K562 (cell line): ENCODE measurements at regions not wholly inside any gene's neighbourhood (a gene's known extent, or its start where the extent isn't known, plus 50 kb on each side); places are given as distances from the start of the nearest gene placed in this dataset.

ENCODE experiments used
- ATAC-seq: fragments of 200-7000 bp; cut with Tn5 transposase; 3 replicates; pipeline ENCODE4 v1.9.1; 2020; ENCODE audit warnings: moderate library complexity
- BruUV-seq: library from RNA; stranded (reverse); fragments of 400-500 nt; replicated peaks from 2 replicates; lab custom pipeline; 2021; lab: Mats Ljungman, UMichigan
- CTCF ChIA-PET: fragments of 300-600 bp; formaldehyde crosslinking; extraction: SDS; loops from one replicate; lab custom pipeline; 2021; ENCODE audit warnings: low intra/inter-chr PET ratio; lab: Yijun Ruan, JAX
- POLR2A ChIA-PET: fragments of 300-600, 350-650 bp; sonication (Branson Sonifier 250); formaldehyde crosslinking; extraction: SDS; loops from one replicate; lab custom pipeline; 2021; ENCODE audit warnings: antibody characterized with exemption, inconsistent platforms; lab: Yijun Ruan, JAX
- DNase-seq, 4 experiments: peaks; one replicate each; pipeline versions ENCODE4 v3.0.0 to v3.0.0-alpha.2; 2011 to 2018; ENCODE audit warnings: low spot score in 3 of 4, mixed read lengths in 3 of 4; ENCODE audit errors: extremely low read depth in 1 of 4
- FAIRE-seq: peaks from 2 replicates; lab custom pipeline; 2011; peaks lifted over from hg19 to GRCh38; lab: Jason Lieb, UNC
- H2AFZ ChIP-seq: 2 replicates; pipeline ENCODE4 v1.6.0; 2011; ENCODE audit warnings: low read depth, low read length, control low read depth, inconsistent platforms
- H3K27ac ChIP-seq: fragments of 200-600 bp; 3 replicates; pipeline ENCODE4 v1.8.0; 2011; ENCODE audit warnings: low read depth, mild to moderate bottlenecking, control low read depth, inconsistent platforms, low read length, moderate library complexity, mixed read lengths; ENCODE audit errors: extremely low read depth
- H3K27me3 ChIP-seq, 2 experiments: fragments of 300-600 bp in 1 of 2; 2 replicates in 1 of 2; 3 replicates in 1 of 2; pipeline versions ENCODE4 v1.6.0 to v1.8.0; 2011; ENCODE audit warnings: inconsistent platforms in 2 of 2, low read length in 2 of 2, mild to moderate bottlenecking in 1 of 2, mixed read lengths in 1 of 2, moderate library complexity in 1 of 2; ENCODE audit not compliant: control insufficient read depth in 2 of 2, insufficient read depth in 2 of 2
- H3K36me3 ChIP-seq: fragments of 300-600 bp; 3 replicates; pipeline ENCODE4 v1.8.0; 2011; ENCODE audit warnings: mild to moderate bottlenecking, low read length, inconsistent platforms; ENCODE audit not compliant: control insufficient read depth, insufficient read depth
- H3K4me1 ChIP-seq, 2 experiments: fragments of 200-600 bp in 1 of 2; replicated peaks in 1 of 2; 2 replicates in 1 of 2; 3 replicates in 1 of 2; pipeline versions ENCODE4 v1.5.1 to v1.8.0; 2011; ENCODE audit warnings: inconsistent platforms in 2 of 2, low read length in 2 of 2, mild to moderate bottlenecking in 1 of 2, mixed read lengths in 1 of 2, moderate library complexity in 1 of 2; ENCODE audit not compliant: control insufficient read depth in 2 of 2, insufficient read depth in 2 of 2
- H3K4me2 ChIP-seq: 2 replicates; pipeline ENCODE4 v1.6.1; 2011; ENCODE audit warnings: low read length, control low read depth, inconsistent platforms, mixed read lengths; ENCODE audit not compliant: insufficient read depth
- H3K4me3 ChIP-seq: fragments of 200-600 bp; sonication (generic), shearing (Covaris generic); 2 replicates; pipeline ENCODE4 v1.5.1; 2016; ENCODE audit warnings: control low read depth, inconsistent platforms
- H3K79me2 ChIP-seq: fragments of 200-600 bp; 3 replicates; pipeline ENCODE4 v1.8.0; 2011; ENCODE audit warnings: low read length, inconsistent platforms; ENCODE audit not compliant: control insufficient read depth, insufficient read depth
- H3K9ac ChIP-seq, 2 experiments: 2 replicates each; pipeline versions ENCODE4 v1.6.0 to v1.6.1; 2011; ENCODE audit warnings: low read depth in 2 of 2, low read length in 2 of 2, control low read depth in 1 of 2, inconsistent platforms in 1 of 2, mild to moderate bottlenecking in 1 of 2, mixed read lengths in 1 of 2; ENCODE audit not compliant: insufficient read depth in 1 of 2
- H3K9me1 ChIP-seq: one replicate; pipeline ENCODE4 v1.6.0; 2011; ENCODE audit warnings: inconsistent platforms, mild to moderate bottlenecking, low read length, moderate library complexity; ENCODE audit not compliant: control insufficient read depth, insufficient read depth
- H3K9me3 ChIP-seq: replicated peaks from 2 replicates; pipeline ENCODE4 v1.5.1; 2011; ENCODE audit warnings: low read depth, low read length, inconsistent platforms; ENCODE audit not compliant: control insufficient read depth, insufficient read depth
- H4K20me1 ChIP-seq: replicated peaks from 2 replicates; pipeline ENCODE4 v1.6.1; 2011; ENCODE audit warnings: low read length, inconsistent platforms, mixed read lengths; ENCODE audit not compliant: control insufficient read depth, insufficient read depth
- ATF6 ChIP-seq: sonication (generic); formaldehyde crosslinking; IDR thresholded peaks from 2 replicates; pipeline ENCODE4 v1.4.0; 2020; ENCODE audit warnings: mild to moderate bottlenecking, missing genetic modification reagents
- ATF7 ChIP-seq: fragments of 450-650 bp; IDR thresholded peaks from 2 replicates; pipeline ENCODE4 v1.7.1; 2014; ENCODE audit warnings: mild to moderate bottlenecking, moderate library complexity
- BHLHE40 ChIP-seq: IDR thresholded peaks from 2 replicates; pipeline ENCODE4 v1.6.1; 2011; ENCODE audit warnings: low read length, improper control_type of control experiment
- CBFA2T2 ChIP-seq: fragments of 450-650 bp; conservative IDR thresholded peaks from 2 replicates; pipeline ENCODE4 v1.6.1; 2017; ENCODE audit warnings: mild to moderate bottlenecking
- DEAF1 ChIP-seq: fragments of 450-650 bp; formaldehyde crosslinking; IDR thresholded peaks from 2 replicates; pipeline ENCODE4 v1.4.0; 2020; ENCODE audit warnings: mild to moderate bottlenecking, moderate library complexity
- KLF1 ChIP-seq: fragments of 450-650 bp; IDR thresholded peaks from 2 replicates; pipeline ENCODE4 v1.6.1; 2016; ENCODE audit warnings: missing genetic modification characterization, missing compliant biosample characterization
- PRPF4 ChIP-seq: fragments of 200-400 bp; formaldehyde crosslinking; IDR thresholded peaks from one replicate; pipeline ENCODE4 v1.6.1; 2017; ENCODE audit warnings: low read length, low read depth, mild to moderate bottlenecking; ENCODE audit not compliant: insufficient read depth, poor library complexity, severe bottlenecking
- PTRF ChIP-seq: fragments of 450-650 bp; IDR thresholded peaks from 2 replicates; pipeline ENCODE4 v1.6.1; 2016; ENCODE audit warnings: mild to moderate bottlenecking, missing genetic modification characterization, missing compliant biosample characterization
- RB1 ChIP-seq: fragments of 450-650 bp; IDR thresholded peaks from 2 replicates; pipeline ENCODE4 v1.6.1; 2017; ENCODE audit warnings: low read depth, mild to moderate bottlenecking
- ZBED1 ChIP-seq: IDR thresholded peaks from 2 replicates; pipeline ENCODE4 v1.6.1; 2014
- ZNF511 ChIP-seq: sonication (generic); formaldehyde crosslinking; IDR thresholded peaks from 2 replicates; pipeline ENCODE4 v1.8.0; 2022; ENCODE audit warnings: mild to moderate bottlenecking, missing genetic modification reagents
- ZNF609 ChIP-seq: sonication (generic); formaldehyde crosslinking; IDR thresholded peaks from 2 replicates; pipeline ENCODE4 v1.8.1; 2023; ENCODE audit warnings: missing genetic modification reagents, mild to moderate bottlenecking, borderline replicate concordance
- WGBS: fragments of 100-300 bp; shearing (Covaris generic); methylation state at CpG from one replicate; pipeline ENCODE4 v1.1.6; 2016; ENCODE audit warnings: low coverage, mixed read lengths; ENCODE audit not compliant: insufficient coverage; ENCODE audit errors: missing lambda C conversion rate; 5-methylcytosine and 5-hydroxymethylcytosine counted together
- in situ Hi-C: fragments of 300-500 bp; cut with MboI; formaldehyde crosslinking; loops from 4 replicates; pipeline ENCODE4 v1.15.0; 2018; ENCODE audit warnings: inconsistent platforms, mixed read lengths
- intact Hi-C: fragments of 100-400 bp; cut with micrococcal nuclease; formaldehyde crosslinking; loops from 2 replicates; pipeline ENCODE4 v1.14.2; 2022

- Histone ChIP-seq H3K4me2 (no peak overlapping the region), H4K20me1 (no peaks in the 10 kb centered on the region), H3K9me3 (no peaks in the 10 kb centered on the region), H3K36me3 (no peaks in the 10 kb centered on the region), H3K27me3 (no peaks in the 10 kb centered on the region; a peak in 2 of 5 replicates), H3K79me2 (no peaks in the 10 kb centered on the region), H3K9ac (no peak overlapping the region), H3K4me1 (no peaks in the 10 kb centered on the region), H3K9me1 (no peaks in the 10 kb centered on the region), H3K4me3 (no peak overlapping the region), H3K27ac (no peak overlapping the region), H2AFZ (no peak overlapping the region)
- DNase-seq (peak; percentile 44 to 70 (median 53)), FAIRE-seq (peak; percentile 80), ATAC-seq (peak; percentile 98)
- ChIA-PET CTCF (interaction anchor here (1.1 to 1.8 kb wide), 2 partner anchors 565 to 658 kb away, joined by 8 to 13 read pairs; no protein-coding TSS in a partner anchor), POLR2A (no interaction called here)
- intact Hi-C loops: loop anchor here (1.0 to 10.0 kb wide), 5 partner anchors 229 to 657 kb away; no protein-coding TSS in a partner anchor
- in situ Hi-C loops: no loop called here
- 3% methylated on average over 4 of the region's 13 CpGs for WGBS
- no TSS peak for BruUV-seq
- TF ChIP-seq ZNF511 (CRISPR knock-in tag) (no peak), BHLHE40 (no peak), CBFA2T2 (no peak), PTRF (tag) (no peak), RB1 (0 out of 2 replicates have a peak, but pooled peaks have one; percentile 45), KLF1 (no peak), ATF7 (no peak), DEAF1 (CRISPR knock-in tag) (peak; percentile 62), ATF6 (CRISPR knock-in tag) (no peak), ZNF609 (no peak), ZBED1 (no peak), PRPF4 (no peak)
Measured at GRCh38 chrX:131633285-131633917, 89.5 kb downstream of the OR13H1 start.
